ENCODE measurements at regions not wholly inside any gene's neighbourhood (a gene's known extent, or its start where the extent isn't known, plus 50 kb on each side); places are given as distances from the start of the nearest gene placed in this dataset.
"Not testable (repeated sequence)": the region's sequence is repeated elsewhere in the genome, so short reads cannot be mapped to it uniquely, and the experiment has no call there.

DNA sequence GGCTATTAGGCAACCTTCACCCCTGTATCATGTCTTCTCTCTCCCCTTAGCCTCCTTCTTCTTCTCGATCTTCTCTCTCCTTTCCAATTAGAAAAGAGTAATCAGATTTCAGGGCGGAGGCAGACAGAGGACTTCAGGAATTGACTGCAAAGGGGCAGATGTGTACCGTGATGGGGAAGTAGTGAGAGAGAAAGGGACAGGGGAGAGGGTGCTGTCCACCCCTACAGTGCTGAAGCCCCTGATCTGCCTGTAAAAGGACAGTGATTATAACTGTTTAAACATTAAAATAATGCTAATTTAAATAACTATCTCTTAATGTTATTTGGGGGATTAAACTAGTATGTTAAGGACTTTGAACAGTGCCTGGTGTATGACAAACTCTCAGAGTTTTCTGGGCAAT, 178.5 kb downstream of the ACTR3 start:
- DNase-seq: no peak

DNA sequence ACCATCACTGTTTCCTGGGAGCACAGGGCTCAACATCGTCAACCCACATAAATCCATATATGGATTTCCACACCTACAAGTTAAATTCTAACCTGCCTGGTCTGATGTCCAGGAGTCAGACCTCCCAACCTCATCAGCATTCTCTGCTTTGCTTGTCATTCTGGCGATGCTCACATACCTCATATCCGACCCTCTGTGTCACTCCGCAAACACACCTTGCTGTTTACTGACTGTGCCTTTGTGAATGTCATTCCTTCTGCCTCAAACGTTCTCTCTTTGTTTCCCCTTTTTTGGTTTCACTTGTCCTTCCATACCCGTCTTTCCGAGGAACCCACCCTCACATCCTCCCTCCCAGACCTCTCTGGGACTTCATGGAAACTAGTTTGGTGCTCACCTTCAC, 187.1 kb downstream of the ACTR3 start:
- DNase-seq: no peak

DNA sequence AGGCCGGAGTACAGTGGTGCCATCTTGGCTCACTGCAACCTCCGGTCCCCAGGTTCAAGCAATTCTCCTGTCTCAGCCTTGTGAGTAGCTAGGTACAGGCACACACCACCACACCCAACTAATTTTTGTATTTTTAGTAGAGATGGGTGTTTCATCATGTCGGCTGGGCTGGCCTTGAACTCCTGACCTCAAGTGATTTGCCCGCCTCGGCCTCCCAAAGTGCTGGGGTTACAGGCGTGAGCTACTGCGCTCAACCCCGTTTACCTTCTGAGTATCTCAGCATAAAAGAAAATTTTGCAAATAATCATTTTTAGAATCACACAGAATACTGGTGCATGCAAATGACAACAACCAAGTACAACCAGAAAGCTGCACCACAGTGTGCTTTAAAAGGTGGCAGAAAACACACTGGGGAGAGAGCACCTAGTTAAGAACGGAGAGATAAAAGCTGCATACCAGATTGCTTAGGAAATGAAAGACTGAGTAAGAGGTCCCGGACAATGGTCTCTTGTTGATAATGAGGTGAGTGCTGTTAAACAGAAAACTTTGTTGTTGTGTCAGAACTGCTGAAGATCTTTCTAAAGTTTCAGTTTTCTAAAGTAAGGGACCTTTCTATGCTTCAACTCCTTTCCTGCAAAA, 189.6 kb downstream of the ACTR3 start:
- no peak for DNase-seq

DNA sequence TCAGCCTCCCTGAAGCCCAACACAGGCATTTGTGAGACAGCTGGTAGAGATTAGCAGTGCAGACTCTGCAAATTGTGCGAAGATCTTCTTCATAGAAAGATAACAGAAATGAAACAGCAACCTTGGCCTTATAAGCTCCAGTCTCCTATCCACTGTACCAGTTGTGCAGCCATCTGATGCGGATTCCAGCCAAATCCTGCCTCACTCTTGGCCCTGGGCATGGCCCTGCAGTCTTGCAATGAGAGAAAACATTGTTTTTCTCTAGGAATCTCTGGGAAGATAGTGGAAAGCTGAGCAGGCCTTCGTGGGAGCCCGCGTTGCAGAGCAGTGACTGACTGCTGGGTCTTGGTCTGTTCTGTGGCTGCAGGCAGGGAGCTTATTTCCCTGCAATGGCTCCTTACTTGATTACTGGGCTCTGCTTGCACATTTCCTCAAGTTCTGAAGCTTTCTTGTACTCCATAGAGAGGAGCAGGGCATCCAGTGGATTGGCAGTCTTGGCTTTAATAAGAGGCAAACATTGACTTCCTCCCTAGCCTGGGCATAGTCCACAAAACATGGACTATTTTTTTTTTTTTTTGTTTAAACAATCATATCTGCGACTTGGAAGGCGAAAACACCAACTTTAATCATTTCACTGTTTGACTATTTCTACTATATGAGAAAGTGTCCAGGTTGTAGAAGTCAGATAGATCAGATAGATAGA, 193.0 kb downstream of the ACTR3 start:
- no peak for DNase-seq

DNA sequence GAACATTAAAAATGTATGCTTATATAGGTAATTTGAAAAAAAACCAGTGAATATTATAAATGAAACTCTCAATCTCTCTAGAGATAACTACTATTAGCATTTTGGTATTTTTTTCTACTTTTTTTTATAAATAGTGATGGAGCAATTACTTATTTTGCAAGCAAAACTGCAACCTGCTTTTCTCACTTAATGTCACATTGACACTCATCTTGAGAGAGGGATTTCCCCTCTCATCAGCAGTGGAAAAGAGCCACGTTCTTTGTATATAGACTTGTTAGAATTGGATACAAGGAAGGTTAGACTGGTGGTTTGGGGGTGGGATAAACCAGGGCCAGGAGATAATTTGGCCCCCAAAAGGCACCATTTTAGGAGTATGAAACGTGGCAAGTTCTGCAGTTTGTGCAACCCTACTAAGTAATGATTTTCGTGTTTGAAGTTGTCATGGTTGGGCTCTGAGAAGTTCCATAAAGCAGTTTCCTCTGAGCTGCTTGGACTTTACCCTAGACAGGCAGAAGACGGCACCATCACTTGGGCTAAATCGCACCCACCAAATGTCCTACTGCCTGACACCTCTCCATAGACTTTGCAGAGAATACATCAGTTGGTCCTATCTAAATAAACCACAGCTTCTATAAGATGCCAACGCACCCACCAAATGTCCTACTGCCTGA, 194.0 kb downstream of the ACTR3 start:
- no peak for DNase-seq

DNA sequence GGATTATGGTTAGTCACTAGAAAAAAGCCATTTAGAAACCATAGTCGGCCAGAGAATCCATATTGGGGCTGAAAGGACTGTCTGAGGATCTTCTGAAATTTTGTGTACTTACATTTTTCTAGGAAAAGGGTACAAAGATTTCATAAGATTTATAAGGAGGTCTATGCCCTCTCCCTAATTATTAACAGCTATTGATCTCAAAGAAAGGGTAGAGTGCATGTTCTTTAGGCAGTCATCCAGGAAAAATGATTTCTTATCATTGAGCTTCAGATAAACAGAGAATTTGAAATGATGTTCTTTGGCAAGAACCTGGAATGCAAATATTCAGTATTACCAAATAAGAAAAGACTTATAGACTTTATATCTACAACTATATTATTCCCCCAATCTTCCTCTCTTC, 195.3 kb downstream of the ACTR3 start:
- DNase-seq: no peak

DNA sequence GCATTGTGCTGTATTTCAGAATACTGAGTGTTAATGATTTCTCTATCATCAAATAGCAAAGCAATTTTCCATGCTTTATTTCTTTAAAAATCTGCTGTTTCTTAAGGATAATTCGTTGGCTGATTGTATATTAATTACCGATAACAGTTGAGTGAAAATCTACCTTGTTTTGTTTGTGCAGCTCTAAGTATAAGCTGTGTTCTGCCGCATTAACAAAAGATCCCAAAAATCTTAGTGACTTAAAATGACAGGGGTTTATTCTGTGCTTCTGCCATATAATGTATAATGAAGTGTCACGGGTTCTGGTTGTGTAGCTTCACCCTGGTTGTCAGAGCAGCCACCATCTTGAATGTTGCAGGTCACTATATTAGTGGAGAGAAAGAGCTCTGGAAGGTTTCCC, 196.1 kb downstream of the ACTR3 start:
- DNase-seq: no peak

DNA sequence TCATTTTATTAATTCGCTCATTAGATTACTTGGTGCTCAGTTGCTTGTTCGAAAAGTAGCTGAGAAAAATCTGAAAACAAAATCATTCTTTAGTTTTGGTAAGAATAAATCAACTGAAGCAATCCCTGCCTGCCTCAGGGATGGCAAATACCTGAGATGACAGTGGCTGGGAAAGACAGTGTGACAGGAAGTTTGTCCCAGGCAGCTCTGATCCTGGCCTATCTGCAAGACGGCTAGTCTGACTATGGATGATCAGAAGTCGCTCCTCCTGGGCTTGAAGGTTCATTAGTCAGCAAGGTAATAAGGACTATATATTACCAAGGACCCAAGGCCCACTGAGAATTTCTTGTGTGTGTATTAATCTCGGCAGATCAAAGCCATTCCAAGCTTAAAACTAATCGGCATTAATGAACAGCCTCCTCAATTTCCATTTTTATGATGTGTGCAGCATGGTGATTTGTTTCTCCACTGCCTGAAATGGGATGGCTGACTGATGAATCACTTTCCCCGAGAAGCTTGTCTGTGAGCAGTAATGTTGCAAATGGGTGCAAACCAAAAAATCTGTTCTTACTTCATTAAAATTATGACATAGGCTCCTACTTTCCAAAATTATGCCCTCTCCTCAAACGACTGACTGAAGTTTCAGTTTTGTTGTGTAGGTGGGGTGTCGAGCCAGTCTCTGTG, 199.9 kb downstream of the ACTR3 start:
- no peak for DNase-seq

DNA sequence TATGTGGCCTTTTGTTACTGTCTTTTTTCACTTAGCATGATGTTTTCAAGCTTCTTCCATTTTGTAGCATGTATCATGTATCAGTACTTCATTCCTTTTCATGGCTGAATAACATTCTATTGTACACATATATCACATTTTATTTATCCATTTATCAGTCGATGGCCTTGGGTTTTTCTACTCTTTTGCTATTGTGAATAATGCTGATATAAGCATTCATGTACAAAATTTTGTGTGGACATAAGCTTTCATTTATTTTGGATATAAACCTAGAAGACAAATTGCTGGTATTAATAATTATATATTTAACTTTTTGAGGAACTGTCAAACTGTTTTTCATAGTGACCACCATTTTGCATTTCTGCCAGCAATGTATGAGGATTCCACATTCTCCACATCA, 201.1 kb downstream of the ACTR3 start:
- no peak for DNase-seq

DNA sequence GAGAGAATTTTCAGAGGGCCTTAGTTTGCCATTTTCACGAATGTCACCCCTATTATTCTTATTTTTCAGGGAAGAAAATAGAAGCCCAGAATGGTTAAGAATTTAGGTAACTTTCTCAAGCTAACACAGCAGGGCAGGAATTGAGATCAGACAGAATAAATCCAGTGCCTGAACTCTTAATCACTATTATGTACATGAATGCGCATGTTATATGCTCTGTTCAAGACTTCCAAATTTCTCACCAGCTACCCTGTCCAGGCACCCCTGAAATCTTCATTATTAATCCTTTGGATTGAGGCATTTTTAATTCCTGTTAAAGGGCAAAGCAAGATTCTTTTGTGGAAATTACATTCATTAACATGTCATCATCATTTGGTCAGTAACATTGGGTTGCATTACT, 218.4 kb downstream of the ACTR3 start:
- no peak for DNase-seq

DNA sequence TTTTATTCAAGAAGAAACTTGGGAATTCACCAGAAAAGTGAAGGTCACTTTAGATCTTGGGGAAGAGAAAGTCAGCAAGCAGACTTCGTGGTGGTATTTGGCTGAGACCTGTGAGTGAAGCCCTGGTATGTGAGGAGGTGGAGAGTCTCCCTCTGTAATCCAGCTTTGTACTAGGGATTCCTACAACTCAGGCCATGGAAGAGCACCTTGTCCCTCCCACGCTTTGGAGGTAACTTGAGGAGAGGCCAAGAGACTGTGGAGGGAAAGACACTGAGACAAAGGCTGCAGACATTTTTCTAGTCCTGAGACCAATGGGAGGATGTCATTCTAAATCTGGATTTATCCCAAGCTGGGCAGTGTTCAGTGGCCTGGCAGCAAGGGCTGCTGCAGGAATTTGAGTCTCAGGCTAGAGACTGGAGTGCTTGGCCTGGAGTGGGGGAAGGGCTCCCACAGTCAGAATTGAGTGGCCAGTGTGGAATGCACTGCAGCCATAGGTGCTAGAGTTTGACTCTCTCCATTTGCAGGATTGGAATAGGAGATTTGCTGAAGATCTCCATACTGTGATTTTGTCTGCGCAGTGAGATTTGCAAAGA, 219.0 kb downstream of the ACTR3 start:
- DNase-seq: no peak

DNA sequence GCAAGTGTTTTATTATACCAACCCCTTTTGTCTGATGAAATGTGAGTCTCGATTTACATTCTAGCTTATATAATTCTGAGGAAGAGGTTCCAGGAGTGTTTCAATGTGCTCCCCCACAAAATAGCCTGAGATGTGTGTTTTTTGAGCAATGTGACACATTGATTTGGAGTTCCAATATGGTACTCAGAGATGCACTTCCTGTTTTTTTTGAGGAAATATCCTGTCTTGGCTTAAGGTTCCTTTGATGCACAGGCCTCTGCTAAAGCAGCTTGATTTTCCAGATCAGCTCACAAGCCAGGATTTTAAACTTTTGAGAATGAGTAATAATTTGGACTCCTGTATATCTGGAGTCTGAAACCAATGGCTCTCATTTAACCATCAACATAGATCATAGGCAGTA, 221.4 kb downstream of the ACTR3 start:
- no peak for DNase-seq

DNA sequence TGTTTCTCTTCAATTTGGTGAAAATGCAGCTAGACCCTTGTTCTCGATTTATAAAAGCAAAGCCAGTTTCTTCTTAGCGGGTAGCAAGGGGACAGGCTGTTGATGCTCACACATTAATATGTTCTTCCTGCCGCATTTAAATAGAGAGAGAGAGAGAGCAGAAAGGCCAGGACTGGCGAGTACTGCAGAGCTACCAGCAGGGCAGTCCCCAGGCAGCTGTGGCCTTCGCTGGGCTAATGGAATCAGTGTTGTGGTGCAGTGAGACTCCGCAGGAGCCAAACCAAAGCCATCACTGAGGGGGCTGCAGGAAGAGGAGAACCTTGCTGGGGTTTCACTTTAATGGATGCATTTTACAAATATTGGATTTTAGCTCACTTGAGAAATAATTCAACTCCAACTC, 223.6 kb downstream of the ACTR3 start:
- no peak for DNase-seq

DNA sequence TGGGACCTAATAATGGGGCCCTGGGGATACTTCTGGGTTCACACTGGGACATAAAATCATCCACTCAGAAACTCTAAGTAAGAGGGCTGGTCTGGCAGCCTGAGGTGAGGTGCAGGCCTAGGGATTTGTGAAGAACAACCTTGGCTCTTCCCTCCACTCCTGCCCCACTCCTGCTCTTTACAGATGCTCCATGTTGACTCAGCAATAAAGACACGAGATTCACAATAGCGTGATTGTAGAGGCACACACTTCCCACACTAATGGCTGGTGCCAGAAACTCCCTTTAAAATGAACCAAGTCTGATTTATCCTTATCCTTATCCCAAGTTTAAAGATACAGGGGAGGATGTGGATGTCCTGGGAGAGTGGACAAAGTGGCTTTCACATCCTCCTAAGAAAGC, 228.2 kb downstream of the ACTR3 start:
- DNase-seq: no peak

DNA sequence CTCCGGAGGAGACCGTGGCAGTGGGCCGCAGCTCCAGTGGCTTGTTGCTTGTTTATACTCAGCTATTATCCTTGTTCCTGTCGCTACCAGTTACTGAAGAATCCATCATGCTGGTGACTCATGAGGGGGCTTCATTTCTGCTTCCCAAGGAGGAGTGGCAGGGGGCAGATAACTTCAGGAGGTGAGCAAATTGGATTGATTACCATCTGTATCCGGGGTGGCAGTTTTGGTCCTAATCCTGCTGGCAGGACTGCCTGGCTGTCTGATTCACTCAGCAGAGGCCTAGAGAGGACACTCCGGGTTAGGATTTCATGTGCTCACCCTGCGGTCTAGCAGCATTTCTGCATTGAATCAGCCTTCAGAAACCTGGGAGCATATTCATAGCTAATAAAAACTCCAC, 230.0 kb downstream of the ACTR3 start:
- no peak for DNase-seq

DNA sequence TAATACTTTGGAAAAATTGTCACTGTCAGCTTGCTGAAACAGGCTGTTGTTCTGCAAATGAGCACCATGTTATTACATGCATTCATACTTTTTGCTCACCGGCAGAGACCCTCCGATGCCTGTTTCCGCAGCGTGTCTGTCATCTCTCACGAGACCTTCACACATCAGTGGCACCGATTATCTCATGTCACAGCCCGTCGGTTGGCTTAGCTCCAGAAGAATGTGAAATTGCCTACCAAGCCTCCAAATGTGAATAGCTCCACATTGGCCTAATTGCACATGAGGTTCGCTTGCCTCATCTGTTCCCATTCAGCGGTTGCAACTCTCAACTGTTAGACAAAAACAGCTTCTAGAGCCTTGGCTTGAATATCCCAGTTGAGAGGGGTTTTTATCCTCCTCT, 233.0 kb downstream of the ACTR3 start:
- no peak for DNase-seq

DNA sequence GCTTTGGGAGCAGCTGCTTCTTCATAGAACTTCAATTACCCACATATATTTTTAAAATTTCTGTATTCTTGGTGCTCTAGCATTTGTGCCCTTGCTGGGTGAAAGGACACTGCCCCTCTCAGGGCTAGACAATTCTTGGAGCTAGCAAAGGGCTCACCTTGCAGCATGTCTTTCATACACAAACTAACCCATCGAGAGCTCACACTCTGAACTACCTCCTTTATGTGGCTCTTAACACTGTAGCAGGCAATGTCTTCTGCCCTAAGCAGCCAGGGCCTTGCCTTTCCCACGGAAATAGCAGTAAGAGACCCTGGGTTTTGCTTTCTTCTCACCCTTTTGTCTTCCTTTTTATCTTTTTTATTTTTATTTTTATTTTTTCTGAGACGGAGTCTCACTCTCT, 234.0 kb downstream of the ACTR3 start:
- no peak for DNase-seq

DNA sequence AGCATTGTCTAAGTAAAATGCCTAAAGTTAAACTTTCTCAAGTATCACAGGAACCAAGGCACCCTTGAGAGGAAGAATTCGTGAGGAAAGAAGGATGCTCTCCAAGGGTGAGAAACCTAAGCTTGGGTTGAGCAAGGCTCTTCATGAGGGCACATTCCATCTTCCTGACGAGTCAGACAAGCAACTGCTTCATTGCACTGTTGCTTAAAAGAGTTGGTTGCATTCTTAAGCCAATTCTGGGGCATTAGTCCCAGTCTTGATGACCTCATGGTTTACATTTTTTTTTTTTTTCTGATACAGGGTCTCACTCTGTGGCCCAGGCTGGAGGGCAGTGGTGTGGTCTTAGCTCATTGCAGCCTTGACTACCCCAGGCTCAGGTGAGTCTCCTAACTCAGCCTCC, 237.5 kb downstream of the ACTR3 start:
- peak; percentile 10 for DNase-seq

DNA sequence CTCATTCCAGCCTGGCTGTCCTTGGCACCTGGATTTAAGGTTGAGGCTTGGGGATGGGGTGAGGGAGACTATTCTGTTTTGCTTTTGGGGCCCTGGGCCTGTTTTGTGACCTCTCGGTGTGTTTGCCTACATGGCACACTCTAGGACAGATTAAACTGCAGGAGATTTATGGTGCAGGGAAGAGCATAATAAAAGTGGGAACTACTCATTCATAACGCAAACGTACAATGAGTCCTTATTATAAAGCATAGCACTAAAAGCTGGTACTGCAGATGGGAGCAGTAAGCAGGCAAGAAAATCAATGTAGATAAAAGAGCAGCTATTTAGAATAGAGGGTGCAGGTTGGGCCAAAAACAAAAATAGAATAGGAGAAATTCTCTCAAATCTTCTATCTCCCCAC, 238.4 kb downstream of the ACTR3 start:
- no peak for DNase-seq

DNA sequence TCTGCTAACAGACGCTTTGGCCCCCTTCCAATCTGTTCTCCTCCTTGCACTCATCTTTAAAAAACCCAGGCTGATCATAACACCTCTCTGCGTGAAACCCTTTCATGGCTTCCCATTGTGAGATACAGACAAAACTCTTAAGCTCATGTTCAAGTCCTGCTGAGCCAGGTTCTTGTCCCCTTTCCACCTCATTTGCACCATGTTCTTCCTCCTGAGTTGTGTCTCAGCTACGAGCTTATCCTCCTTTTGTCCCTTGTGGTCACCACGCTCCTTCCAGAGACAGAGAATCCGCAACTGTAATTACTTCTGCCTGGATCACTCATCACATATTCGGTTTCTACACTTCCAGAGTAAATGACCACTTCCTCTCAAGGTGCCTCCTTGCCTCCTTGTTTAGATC, 238.8 kb downstream of the ACTR3 start:
- DNase-seq: no peak

DNA sequence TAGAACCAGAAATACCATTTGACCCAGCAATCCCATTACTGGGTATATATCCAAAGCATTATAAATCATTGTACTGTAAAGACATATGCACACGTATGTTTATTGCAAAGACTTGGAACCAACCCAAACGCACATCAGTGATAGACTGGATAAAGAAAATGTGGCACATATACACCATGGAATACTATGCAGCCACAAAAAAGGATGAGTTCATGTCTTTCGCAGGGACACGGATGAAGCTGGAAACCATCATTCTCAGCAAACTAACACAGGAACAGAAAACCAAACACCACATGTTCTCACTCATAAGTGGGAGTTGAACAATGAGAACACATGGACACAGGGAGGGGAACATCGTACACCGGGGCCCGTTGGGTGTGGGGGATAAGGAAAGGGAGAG, 242.2 kb downstream of the ACTR3 start:
- DNase-seq: not testable (repeated sequence)

DNA sequence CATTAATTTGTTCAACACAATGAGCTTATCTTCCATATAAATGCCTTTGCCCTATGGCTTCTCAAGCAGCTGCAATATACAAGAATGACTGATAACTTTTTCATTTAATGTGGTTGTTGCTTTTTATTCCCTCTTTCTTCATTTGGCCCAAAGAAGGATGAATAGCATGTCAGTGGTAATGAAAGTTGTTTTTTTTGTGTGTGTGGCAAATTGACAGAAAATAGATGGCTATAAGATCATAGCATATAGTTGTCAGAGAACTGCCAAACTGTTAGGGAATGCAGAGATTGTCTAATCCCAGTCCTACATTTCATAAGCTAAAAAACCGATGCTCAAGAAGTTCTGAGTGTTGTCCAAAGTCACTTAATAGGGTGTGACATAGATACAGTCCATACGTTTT, 244.3 kb downstream of the ACTR3 start:
- no peak for DNase-seq

DNA sequence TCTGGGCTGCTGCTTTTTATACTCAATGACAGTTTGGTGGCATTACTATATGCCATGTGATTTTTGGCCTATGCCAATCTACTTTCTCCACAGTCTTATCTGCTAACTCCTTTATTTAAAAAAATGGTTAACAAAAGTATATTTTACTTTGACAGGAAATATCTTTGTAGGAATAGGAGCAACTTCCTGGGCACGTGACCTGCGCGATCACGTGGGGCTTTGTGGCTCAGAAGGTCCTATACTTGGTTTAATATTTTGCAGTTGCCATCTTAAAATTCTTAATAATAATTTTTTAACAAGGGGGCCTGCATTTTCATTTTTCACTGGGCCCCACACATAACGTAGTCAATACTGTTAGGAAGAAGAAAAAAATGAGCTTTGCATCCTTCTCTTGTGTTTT, 249.7 kb downstream of the ACTR3 start:
- no peak for DNase-seq

Measured in fibroblast of skin of right quadriceps (primary cell).